ENCODE measurements at regions not wholly inside any gene's neighbourhood (a gene's known extent, or its start where the extent isn't known, plus 50 kb on each side); places are given as distances from the start of the nearest gene placed in this dataset.
A peak's percentile ranks its signal among the peaks of the same experiment; 100 is the strongest.

- H3K27ac Mint-ChIP-seq (ENCODE audit: low read depth, unreplicated experiment) = peak overlapping the region; percentile 82
- CTCF ChIA-PET = no interaction called here
- H3K4me3 Mint-ChIP-seq (ENCODE audit: unreplicated experiment) = no peak overlapping the region
- peaks cover 19% of the 10 kb centered on the region for H3K36me3 Mint-ChIP-seq (ENCODE audit: insufficient read depth, unreplicated experiment)
- intact Hi-C loops (cut with micrococcal nuclease) = no loop called here
- no peaks in the 10 kb centered on the region for H3K27me3 Mint-ChIP-seq (ENCODE audit: insufficient read depth, unreplicated experiment)
- peak; percentile 13 for DNase-seq (ENCODE audit: unreplicated experiment)
- POLR2A ChIA-PET = interaction anchor here (1.0 to 2.1 kb wide), 3 partner anchors 17 to 96 kb away, joined by 4 to 18 read pairs (median 5); partner anchors contain the start of gene PSMA6
- no peaks in the 10 kb centered on the region for H3K9me3 Mint-ChIP-seq (ENCODE audit: unreplicated experiment)
- peaks cover 17% of the 10 kb centered on the region for H3K4me1 Mint-ChIP-seq (ENCODE audit: insufficient read depth, unreplicated experiment)
- BruUV-seq (replicated peaks) = TSS peak; percentile 72
- TF ChIP-seq, protein P1, sequence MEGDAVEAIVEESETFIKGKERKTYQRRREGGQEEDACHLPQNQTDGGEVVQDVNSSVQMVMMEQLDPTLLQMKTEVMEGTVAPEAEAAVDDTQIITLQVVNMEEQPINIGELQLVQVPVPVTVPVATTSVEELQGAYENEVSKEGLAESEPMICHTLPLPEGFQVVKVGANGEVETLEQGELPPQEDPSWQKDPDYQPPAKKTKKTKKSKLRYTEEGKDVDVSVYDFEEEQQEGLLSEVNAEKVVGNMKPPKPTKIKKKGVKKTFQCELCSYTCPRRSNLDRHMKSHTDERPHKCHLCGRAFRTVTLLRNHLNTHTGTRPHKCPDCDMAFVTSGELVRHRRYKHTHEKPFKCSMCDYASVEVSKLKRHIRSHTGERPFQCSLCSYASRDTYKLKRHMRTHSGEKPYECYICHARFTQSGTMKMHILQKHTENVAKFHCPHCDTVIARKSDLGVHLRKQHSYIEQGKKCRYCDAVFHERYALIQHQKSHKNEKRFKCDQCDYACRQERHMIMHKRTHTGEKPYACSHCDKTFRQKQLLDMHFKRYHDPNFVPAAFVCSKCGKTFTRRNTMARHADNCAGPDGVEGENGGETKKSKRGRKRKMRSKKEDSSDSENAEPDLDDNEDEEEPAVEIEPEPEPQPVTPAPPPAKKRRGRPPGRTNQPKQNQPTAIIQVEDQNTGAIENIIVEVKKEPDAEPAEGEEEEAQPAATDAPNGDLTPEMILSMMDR (IDR thresholded peaks at IDR 0.05; ENCODE audit: unreplicated experiment) = no peak
Measured at GRCh38 chr14:35196571-35196970, 74.2 kb downstream of the PRORP start.

GRCh38 chr14:35197015-35197414 lies 74.7 kb downstream of the PRORP start:
- ChIA-PET CTCF (no interaction called here), POLR2A (interaction anchor here (1.0 to 2.1 kb wide), 7 partner anchors 17 to 96 kb away, joined by 3 to 18 read pairs (median 4); partner anchors contain the start of genes PPP2R3C, PRORP and PSMA6)
- TF ChIP-seq, protein P1 (IDR thresholded peaks at IDR 0.05; ENCODE audit: unreplicated experiment) = no peak
- peaks cover 17% of the 10 kb centered on the region for H3K4me1 Mint-ChIP-seq (ENCODE audit: insufficient read depth, unreplicated experiment)
- no peak overlapping the region for H3K4me3 Mint-ChIP-seq (ENCODE audit: unreplicated experiment)
- H3K27me3 Mint-ChIP-seq (ENCODE audit: insufficient read depth, unreplicated experiment) = no peaks in the 10 kb centered on the region
- intact Hi-C loops (cut with micrococcal nuclease) = no loop called here
- H3K27ac Mint-ChIP-seq (ENCODE audit: low read depth, unreplicated experiment) = peak overlapping the region; percentile 82
- no TSS peak for BruUV-seq (replicated peaks)
- H3K9me3 Mint-ChIP-seq (ENCODE audit: unreplicated experiment) = no peaks in the 10 kb centered on the region
- peaks cover 15% of the 10 kb centered on the region for H3K36me3 Mint-ChIP-seq (ENCODE audit: insufficient read depth, unreplicated experiment)
- peak; percentile 18 for DNase-seq (ENCODE audit: unreplicated experiment)

GRCh38 chr14:35201066-35201465 lies 78.7 kb downstream of the PRORP start:
- intact Hi-C loops (cut with micrococcal nuclease) = no loop called here
- H3K9me3 Mint-ChIP-seq (ENCODE audit: unreplicated experiment) = no peaks in the 10 kb centered on the region
- no peak overlapping the region for H3K4me3 Mint-ChIP-seq (ENCODE audit: unreplicated experiment)
- no peak overlapping the region for H3K27ac Mint-ChIP-seq (ENCODE audit: low read depth, unreplicated experiment)
- no peaks in the 10 kb centered on the region for H3K27me3 Mint-ChIP-seq (ENCODE audit: insufficient read depth, unreplicated experiment)
- TF ChIP-seq, protein P1 (IDR thresholded peaks at IDR 0.05; ENCODE audit: unreplicated experiment) = no peak
- ChIA-PET POLR2A (no interaction called here), CTCF (no interaction called here)
- DNase-seq (ENCODE audit: unreplicated experiment) = no peak
- no TSS peak for BruUV-seq (replicated peaks)
- peaks cover 10% of the 10 kb centered on the region for H3K36me3 Mint-ChIP-seq (ENCODE audit: insufficient read depth, unreplicated experiment)
- H3K4me1 Mint-ChIP-seq (ENCODE audit: insufficient read depth, unreplicated experiment) = peaks cover 23% of the 10 kb centered on the region

GRCh38 chr14:35202195-35202594 lies 79.8 kb downstream of the PRORP start:
- H3K4me1 Mint-ChIP-seq (ENCODE audit: insufficient read depth, unreplicated experiment) = peaks cover 15% of the 10 kb centered on the region
- no peak for DNase-seq (ENCODE audit: unreplicated experiment)
- no peaks in the 10 kb centered on the region for H3K9me3 Mint-ChIP-seq (ENCODE audit: unreplicated experiment)
- H3K27me3 Mint-ChIP-seq (ENCODE audit: insufficient read depth, unreplicated experiment) = no peaks in the 10 kb centered on the region
- no TSS peak for BruUV-seq (replicated peaks)
- POLR2A ChIA-PET = no interaction called here
- H3K4me3 Mint-ChIP-seq (ENCODE audit: unreplicated experiment) = no peak overlapping the region
- CTCF ChIA-PET = no interaction called here
- intact Hi-C loops (cut with micrococcal nuclease) = no loop called here
- no peak overlapping the region for H3K27ac Mint-ChIP-seq (ENCODE audit: low read depth, unreplicated experiment)
- TF ChIP-seq, protein P1 (IDR thresholded peaks at IDR 0.05; ENCODE audit: unreplicated experiment) = no peak
- peaks cover 1% of the 10 kb centered on the region for H3K36me3 Mint-ChIP-seq (ENCODE audit: insufficient read depth, unreplicated experiment)

All from MCF 10A (cell line).